GM12892 (cell line): ENCODE measurements at regions not wholly inside any gene's neighbourhood (a gene's known extent, or its start where the extent isn't known, plus 50 kb on each side); places are given as distances from the start of the nearest gene placed in this dataset.
"Not testable (repeated sequence)": the region's sequence is repeated elsewhere in the genome, so short reads cannot be mapped to it uniquely, and the experiment has no call there.

ENCODE experiments used
- DNase-seq: peaks from one replicate; pipeline ENCODE4 v3.0.0; 2011; ENCODE audit not compliant: insufficient read length
- FAIRE-seq: peaks from 2 replicates; lab custom pipeline; 2011; peaks lifted over from hg19 to GRCh38; lab: Jason Lieb, UNC
- POLR2A ChIP-seq: IDR thresholded peaks from 2 replicates; pipeline ENCODE4 v1.6.1; 2011; ENCODE audit warnings: low read depth, low read length, control low read depth
- POLR2AphosphoS5 ChIP-seq: IDR thresholded peaks from 2 replicates; pipeline ENCODE4 v1.6.1; 2011; ENCODE audit warnings: low read depth, low read length, control low read depth
- TAF1 ChIP-seq: IDR thresholded peaks from 2 replicates; pipeline ENCODE4 v1.6.1; 2011; ENCODE audit warnings: low read depth, mild to moderate bottlenecking, control low read depth, low read length, borderline replicate concordance

DNA sequence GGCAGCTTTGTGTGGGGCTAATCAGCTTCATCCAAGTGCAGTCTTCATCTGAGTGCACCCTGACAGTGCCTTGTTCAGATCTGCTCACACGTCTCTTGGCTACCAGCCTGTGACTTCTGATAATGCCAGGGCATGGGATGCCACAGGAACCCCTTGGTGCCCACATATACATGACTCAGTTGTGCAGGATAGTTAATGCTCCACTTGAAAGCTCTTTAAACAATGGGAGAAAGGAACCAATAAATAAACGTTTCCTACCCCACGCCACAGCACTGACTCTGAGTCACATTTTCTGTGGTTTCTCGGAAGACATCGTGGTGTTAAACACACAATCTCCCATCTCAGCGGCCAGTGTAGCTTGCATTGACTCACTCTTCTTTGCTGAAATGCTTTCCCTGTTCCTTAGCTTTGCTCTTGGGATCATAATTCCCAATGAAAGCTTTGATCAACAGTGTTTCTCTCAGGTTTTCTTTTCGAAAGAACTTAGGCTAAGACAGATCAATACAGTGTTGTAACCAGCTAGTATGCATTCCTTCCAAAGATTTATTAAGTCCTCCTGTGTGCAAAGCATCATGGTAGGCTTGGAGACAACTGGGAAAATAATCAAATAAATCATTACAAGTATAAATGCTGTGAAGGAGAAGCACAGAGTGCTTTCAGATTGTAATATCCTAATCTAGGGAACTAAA lies 142.0 kb downstream of the COPS8 start:
- TF ChIP-seq POLR2AphosphoS5 (no peak), TAF1 (no peak), POLR2A (no peak)
- DNase-seq (no peak), FAIRE-seq (no peak)

DNA sequence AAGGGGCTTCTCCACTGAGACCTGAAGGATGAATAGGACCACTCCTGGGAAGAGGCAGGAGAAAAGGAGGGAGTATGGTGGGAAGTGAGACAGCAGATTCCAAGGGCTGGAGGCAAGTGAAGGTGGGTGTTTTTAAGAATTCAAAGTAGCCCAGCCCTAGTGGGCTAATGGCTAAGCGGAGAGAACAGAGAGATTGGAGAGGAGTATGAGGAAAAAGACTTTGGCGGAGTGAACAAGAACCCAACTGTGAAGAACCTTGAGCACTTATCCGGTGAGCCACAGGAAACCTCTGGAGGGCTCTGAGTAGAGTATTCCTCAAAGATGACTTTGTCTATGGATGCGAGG lies 142.6 kb downstream of the COPS8 start:
- TF ChIP-seq POLR2AphosphoS5, result no peak
- TF ChIP-seq TAF1, result no peak
- no peak for TF ChIP-seq POLR2A
- FAIRE-seq, result no peak
- DNase-seq, result no peak

DNA sequence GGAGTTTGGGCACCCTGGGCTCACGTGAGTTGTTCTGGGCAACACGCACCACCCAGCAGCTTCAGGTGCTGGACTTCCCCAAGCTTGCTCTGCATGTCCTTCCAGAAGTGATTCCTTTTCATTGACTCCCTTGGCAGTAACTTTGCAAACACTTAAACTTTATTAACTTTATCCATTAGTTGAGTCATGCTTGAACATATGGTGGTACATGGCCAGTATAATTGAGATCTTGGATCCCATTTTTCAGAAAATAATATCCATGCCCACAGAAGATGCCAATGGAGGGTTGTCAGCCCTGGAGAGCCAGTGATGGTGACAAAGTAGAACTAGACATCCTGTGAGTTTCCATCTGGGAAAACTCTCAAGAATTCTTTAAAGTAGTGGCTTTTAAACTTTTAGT lies 144.2 kb downstream of the COPS8 start:
- no peak for TF ChIP-seq TAF1
- FAIRE-seq (no peak), DNase-seq (no peak)

DNA sequence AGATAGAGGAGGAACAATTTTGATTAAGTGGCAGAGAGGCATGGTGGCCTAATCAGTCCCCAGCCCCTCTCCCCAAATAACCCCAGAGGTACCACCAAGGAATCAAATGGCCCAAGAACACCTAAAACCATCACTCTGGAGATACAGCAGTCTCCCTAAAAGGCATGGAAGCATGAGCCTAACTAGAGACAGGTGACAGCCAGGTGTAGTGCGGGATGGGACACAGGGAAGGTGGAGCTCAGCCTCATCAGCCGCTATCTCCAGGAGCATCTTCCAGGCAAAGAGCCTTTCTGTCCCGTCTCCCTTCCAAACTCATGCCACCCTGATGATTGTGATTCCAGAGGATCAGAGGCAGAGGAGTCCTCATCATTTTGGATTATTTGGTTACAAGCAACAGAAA lies 144.7 kb downstream of the COPS8 start:
- FAIRE-seq, result no peak
- no peak for TF ChIP-seq TAF1
- no peak for DNase-seq

DNA sequence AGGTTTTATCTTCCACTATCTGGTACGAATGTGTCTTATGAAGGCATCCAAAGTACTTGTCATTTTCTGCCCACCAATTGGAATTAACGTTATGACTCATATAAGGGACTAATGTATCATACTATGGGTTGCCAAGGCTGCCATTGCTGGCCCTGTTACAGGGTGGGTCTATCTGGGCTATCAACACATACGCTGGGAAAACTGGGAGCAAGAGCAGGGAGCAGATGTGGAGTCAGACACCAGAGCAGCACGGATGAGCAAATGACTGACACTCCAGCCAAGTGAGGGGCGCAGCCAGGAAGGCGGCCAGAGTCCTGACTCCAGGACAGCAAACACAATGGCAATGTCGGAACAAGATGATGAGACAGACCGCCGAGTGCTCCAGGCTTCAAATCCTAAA lies 145.9 kb downstream of the COPS8 start:
- FAIRE-seq (no peak), DNase-seq (no peak)

DNA sequence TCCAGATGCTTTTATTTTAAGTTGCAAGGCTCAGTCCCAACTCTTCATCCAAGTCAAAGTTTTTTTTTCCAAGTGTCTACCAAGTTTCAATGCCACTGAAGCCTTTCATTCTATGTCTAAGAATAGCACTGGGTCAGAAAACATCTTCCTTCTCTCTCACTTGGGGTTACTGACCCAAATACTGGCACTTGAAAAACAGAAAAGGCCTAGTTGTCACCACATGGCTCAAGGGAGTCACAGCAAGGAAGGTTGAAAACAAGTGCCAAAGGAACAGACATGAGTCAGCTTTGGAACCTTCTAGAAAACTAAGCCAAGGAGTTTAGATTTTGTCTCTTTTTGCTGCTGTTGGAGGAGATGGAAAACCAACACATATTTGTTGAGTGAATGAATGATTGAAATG lies 146.5 kb downstream of the COPS8 start:
- TF ChIP-seq POLR2AphosphoS5 (no peak), TAF1 (no peak), POLR2A (no peak)
- FAIRE-seq (no peak), DNase-seq (no peak)

More for the DNA sequence above, 145.9 kb downstream of the COPS8 start:
- TF ChIP-seq POLR2A, result no peak
- TF ChIP-seq POLR2AphosphoS5, result no peak
- TF ChIP-seq TAF1, result no peak

DNA sequence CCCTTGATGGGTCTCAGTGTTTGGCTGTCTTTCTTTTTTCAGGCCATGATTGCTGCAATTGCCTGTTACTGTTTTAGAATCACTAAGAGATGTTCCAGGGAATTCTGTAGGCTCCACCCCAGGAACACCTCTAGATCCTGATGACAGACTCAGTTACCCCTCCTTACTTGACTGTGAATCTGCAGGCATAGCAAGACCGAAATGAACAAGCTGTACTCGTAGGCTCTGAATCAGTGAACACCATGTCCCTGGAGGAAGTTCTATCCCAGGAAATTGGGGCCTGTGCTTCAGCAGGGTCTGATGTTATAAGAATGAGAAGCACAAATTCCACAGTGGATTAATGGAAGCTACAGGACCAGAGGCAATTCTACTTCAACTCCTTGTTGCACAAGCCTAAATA lies 148.6 kb downstream of the COPS8 start:
- no peak for FAIRE-seq
- TF ChIP-seq TAF1 (no peak), POLR2AphosphoS5 (no peak), POLR2A (no peak)

DNA sequence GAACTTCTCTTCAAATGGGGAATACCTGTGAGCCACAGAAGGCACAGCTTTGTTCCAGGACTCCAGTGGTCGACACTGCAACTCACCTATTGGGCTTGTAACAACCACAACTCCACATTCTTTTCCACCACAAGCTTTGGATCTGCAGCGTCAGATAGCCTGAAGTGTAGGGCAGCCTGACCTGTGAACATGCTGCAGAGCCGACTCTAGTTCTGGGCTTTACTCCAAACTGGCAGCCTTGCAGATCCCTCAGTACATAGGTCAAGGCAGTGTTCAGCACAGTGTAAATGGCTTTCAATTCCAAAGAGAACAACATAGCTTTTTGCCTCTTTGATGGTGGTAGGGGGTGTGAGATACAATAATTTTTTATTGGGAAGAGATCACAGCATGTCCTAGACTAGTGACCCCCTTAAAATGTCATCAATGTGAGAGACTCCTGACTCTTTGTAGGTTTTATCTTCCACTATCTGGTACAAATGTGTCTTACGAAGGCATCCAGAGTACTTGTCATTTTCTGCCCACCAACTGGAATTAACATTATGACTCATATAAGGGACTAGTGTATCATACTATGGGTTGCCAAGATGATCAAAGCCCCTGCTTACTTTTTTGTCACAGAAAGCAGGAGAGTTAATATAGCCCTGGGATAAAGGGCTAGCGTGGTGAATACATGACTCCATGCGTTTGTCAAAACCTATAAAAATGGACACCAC lies 149.8 kb downstream of the COPS8 start:
- DNase-seq, result no peak
- TF ChIP-seq POLR2AphosphoS5 (no peak), TAF1 (no peak)
- FAIRE-seq, result no peak

More for the DNA sequence above, 148.6 kb downstream of the COPS8 start:
- no peak for DNase-seq

DNA sequence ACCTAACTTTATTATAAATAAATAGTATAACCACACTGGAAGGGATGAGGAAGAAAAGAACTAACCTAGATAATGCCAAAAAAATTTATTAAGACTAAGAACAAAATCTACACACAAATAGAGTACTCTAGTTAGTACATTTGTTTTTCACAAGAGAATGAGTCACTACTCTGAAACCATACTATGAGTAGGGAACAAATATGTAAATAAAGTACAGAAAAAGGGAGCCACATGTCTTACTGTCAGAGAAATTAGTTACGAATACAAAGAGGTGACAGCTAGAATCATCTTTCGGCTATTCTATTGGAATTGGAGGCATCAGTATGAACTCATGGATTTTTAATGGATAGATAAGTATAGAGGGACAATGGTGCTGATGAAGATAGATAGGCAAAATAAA lies 150.5 kb downstream of the COPS8 start:
- DNase-seq (no peak), FAIRE-seq (no peak)
- TF ChIP-seq POLR2AphosphoS5 (no peak), TAF1 (no peak), POLR2A (no peak)

DNA sequence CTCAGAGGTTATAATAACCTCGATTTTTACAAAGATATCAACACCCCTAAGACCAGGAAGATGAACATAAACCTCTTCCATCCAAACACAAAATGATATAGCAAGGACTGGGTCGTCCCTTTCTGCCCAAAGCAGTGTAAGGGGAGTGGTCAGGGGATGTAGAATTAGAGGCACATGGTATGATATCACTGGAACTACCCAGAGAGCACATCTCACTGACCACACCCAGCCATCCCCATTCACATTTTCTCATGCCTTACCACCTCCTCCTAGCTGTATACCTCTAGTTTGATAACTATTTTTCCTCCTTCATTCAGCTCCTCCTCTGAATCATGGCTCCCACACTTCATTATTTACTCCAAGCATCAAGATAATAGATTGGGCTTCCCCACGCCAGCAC lies 152.6 kb downstream of the COPS8 start:
- DNase-seq (no peak), FAIRE-seq (no peak)
- no peak for TF ChIP-seq POLR2A
- no peak for TF ChIP-seq POLR2AphosphoS5
- TF ChIP-seq TAF1, result no peak

DNA sequence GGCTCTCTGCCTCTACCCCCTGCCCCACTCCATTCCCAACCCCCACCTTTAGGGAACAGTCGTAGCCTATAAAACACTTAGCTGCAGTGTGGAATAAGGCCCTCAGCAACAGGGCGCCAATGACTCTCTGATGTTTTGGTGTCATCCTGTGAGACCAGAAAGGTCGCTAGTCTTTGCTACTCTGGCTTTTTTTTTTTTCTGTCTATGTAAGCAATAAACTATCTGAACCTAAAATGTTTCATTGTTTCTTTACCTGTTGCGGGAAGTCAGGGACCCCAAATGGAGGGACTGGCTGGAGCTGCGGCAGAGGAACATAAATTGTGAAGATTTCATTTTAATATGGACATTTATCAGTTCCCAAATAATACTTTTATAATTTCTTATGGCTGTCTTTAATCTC lies 154.6 kb downstream of the COPS8 start:
- TF ChIP-seq POLR2A, result no peak
- TF ChIP-seq POLR2AphosphoS5, result no peak
- no peak for TF ChIP-seq TAF1
- DNase-seq, result no peak
- FAIRE-seq, result no peak

DNA sequence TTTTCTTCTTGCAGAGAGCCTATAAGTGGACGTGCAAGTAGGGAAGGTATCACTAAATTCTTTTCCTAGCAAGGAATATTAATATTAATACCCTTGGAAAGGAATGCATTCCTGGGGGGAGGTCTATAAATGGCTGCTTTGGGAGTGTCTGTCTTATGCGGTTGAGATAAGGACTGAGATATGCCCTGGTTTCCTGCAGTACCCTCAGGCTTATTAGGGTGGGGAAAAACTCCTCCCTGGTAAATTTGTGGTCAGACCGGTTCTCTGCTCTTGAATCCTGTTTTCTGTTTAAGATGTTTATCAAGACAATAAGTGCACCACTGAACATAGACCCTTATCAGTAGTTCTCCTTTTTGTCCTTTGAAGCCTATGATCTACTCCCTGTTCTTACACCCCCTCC lies 155.2 kb downstream of the COPS8 start:
- not testable (repeated sequence) for DNase-seq, FAIRE-seq

DNA sequence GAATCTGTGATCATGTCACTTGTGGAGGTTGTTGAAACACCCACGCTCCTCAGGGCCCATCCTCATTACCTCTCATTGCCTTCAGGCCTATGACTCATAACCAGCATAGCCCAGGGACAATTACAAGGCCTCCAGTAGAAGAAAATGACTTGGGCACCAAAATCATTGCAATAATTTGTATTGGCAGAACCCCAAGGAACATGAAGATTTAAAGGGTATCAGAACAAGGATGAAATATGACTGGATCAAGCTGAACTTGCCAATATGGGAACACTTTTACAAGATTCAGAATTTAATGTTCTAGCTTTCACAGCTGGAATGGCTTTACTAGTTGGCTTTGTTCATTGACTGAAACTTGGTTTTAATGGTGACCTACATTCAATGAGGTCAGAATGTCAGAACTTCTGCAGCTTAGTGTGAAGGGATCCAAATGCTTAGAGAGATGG lies 156.4 kb downstream of the COPS8 start:
- TF ChIP-seq POLR2A (no peak), TAF1 (no peak), POLR2AphosphoS5 (no peak)
- FAIRE-seq (no peak), DNase-seq (no peak)
